Heart right ventricle (tissue), 16 donors: ENCODE measurements at regions not wholly inside any gene's neighbourhood (a gene's known extent, or its start where the extent isn't known, plus 50 kb on each side); places are given as distances from the start of the nearest gene placed in this dataset.

Experiments used
- ATAC-seq, 8 donors: fragments of 200-7000 bp; cut with Tn5 transposase; one replicate each; pipeline ENCODE4 v1.9.1; 2020; ENCODE audit warnings: mild to moderate bottlenecking in 8 of 8, moderate library complexity in 8 of 8, moderate number of reproducible peaks in 1 of 8
- DNase-seq, 2 donors: peaks; one replicate each; pipeline ENCODE4 v3.0.0-alpha.2; 2020
- H3K27ac ChIP-seq, 10 donors: fragments of 200-600 bp; sonication (generic) in 2 of 10; one replicate each; pipeline versions ENCODE4 v1.5.0 to v1.8.0; 2020 to 2022; ENCODE audit warnings: mild to moderate bottlenecking in 3 of 10
- H3K27me3 ChIP-seq, 7 donors: fragments of 200-600 bp; one replicate each; pipeline ENCODE4 v1.8.0; 2021 to 2022; ENCODE audit warnings: mild to moderate bottlenecking in 2 of 7
- H3K36me3 ChIP-seq, 9 donors: fragments of 200-600 bp; sonication (generic) in 1 of 9; one replicate each; pipeline versions ENCODE4 v1.5.0 to v1.8.0; 2020 to 2022; ENCODE audit warnings: mild to moderate bottlenecking in 2 of 9
- H3K4me1 ChIP-seq, 9 donors: fragments of 200-600 bp; sonication (generic) in 1 of 9; one replicate each; pipeline versions ENCODE4 v1.5.0 to v1.8.0; 2020 to 2022; ENCODE audit warnings: mild to moderate bottlenecking in 4 of 9
- H3K4me3 ChIP-seq, 10 donors: fragments of 200-600 bp; sonication (generic) in 2 of 10; one replicate each; pipeline versions ENCODE4 v1.5.0 to v1.8.0; 2020 to 2022; ENCODE audit warnings: mild to moderate bottlenecking in 7 of 10, moderate library complexity in 2 of 10
- H3K9me3 ChIP-seq, 11 donors: fragments of 200-600 bp in 10 of 11; sonication (generic) in 2 of 11; one replicate each; pipeline versions ENCODE4 v1.5.0 to v1.8.0; 2013 to 2022; ENCODE audit warnings: mild to moderate bottlenecking in 2 of 11, control low read depth in 1 of 11, moderate library complexity in 1 of 11
- CTCF ChIP-seq, 9 donors: fragments of 200-600 bp; sonication (generic) in 2 of 9; IDR thresholded peaks; one replicate each; pipeline versions ENCODE4 v1.5.0 to v1.8.0; 2021 to 2022; ENCODE audit warnings: antibody characterized with exemption in 9 of 9, mild to moderate bottlenecking in 5 of 9, moderate library complexity in 1 of 9
- WGBS, 2 donors: extraction: QIAGEN DNeasy Blood & Tissue Kit; methylation state at CpG; one replicate each; pipeline ENCODE4 v1.1.7; 2013; ENCODE audit warnings: inconsistent platforms in 1 of 2; 5-methylcytosine and 5-hydroxymethylcytosine counted together
- intact Hi-C, 10 donors: fragments of 100-400 bp; cut with DNase I; formaldehyde crosslinking; loops; one replicate each; pipeline versions ENCODE4 v1.11.1 to v1.14.2; 2022
- donor health status: Arrhythmogenic right ventricular cardiomyopathy.
- donor health status: ischemic (EF 13 %, LVEDD 7.1; RV severe dilation, severe dysfunction).
- donor health status: healthy with polysubstance abuse.
- donor health status: DM: no; HTN: yes; CAD: no.
- donor health status: DM: no; HTN: no; CAD: no.
- donor health status: ischemic (EF 25% LVEDD 6.9; RV normal size, moderate dysfunction).
- donor health status: ischemic (EF 25% LVEDD 5.7; RV mildly dilated, moderate dysfunction).
- donor health status: healthy.
- donor health status: DM: yes; HTN: yes; CAD: no.
- donor health status: Ischemic cardiomyopathy.
- donor health status: ischemic (EF 35%, LVEDD 5.7; RV mildly dilated, moderate dysfunction).
- donor health status: nonischemic (EF 11% LVEDD 7.7; RV severe dilation, severe dysfunction).
- donor health status: DM: yes; HTN: yes; CAD: no.
- donor health status: PGD.
- donor health status: ischemic (EF 29% LVEDD 5.4; RV normal size, mild dysfunction).
- donor health status: nonischemic (EF 23%, LVEDD 6.1; RV moderate dilation, normal function).

- Histone ChIP-seq H3K4me3 (no peak overlapping the region), H3K36me3 (no peaks in the 10 kb centered on the region), H3K27me3 (peaks cover 0 to 2% (median 0%) of the 10 kb centered on the region in 7 donors), H3K27ac (no peak overlapping the region), H3K4me1 (peaks cover 0 to 7% (median 0%) of the 10 kb centered on the region in 9 donors), H3K9me3 (no peaks in the 10 kb centered on the region)
- DNase-seq (no peak), ATAC-seq (no peak)
- WGBS, 2 donors, result 68 to 98% methylated on average over 2 of the region's 2 CpGs
- intact Hi-C loops, result loop anchor here in 2 of 10 donors (5.0 kb wide), 2 partner anchors 90 to 105 kb away; no protein-coding TSS in a partner anchor
- no peak for TF ChIP-seq CTCF (IDR thresholded peaks at IDR 0.05)
Observed at GRCh38 chr3:134302674-134303073, 52.0 kb upstream of the RYK start.

- Histone ChIP-seq H3K9me3 (peaks cover 0 to 7% (median 4%) of the 10 kb centered on the region in 11 donors), H3K36me3 (no peaks in the 10 kb centered on the region), H3K4me3 (no peak overlapping the region), H3K27ac (no peak overlapping the region), H3K27me3 (no peaks in the 10 kb centered on the region), H3K4me1 (peaks cover 0 to 7% (median 0%) of the 10 kb centered on the region in 9 donors)
- peak in 4 of 9 donors; percentile 11 to 24 (median 20) for TF ChIP-seq CTCF (IDR thresholded peaks at IDR 0.05)
- 79 to 93% methylated on average over 3 of the region's 3 CpGs for WGBS, 2 donors
- DNase-seq (peak in 1 of 2 donors; percentile 22), ATAC-seq (peak in 7 of 8 donors; percentile 55 to 84 (median 73))
- intact Hi-C loops, result loop anchor here in 3 of 10 donors (2.0 to 5.0 kb wide), 3 partner anchors 88 to 103 kb away; no protein-coding TSS in a partner anchor
Observed at GRCh38 chr3:134300520-134300919, 49.9 kb upstream of the RYK start.
